PC-3 (cell line): ENCODE measurements at regions not wholly inside any gene's neighbourhood (a gene's known extent, or its start where the extent isn't known, plus 50 kb on each side); places are given as distances from the start of the nearest gene placed in this dataset.

Source experiments
- CTCF ChIP-seq: fragments of 300-600 bp; sonication (generic); conservative IDR thresholded peaks from 2 replicates; pipeline ENCODE4 v1.5.1; 2017; ENCODE audit warnings: antibody characterized with exemption, low read depth, mild to moderate bottlenecking, low read length
- EZH2 ChIP-seq: fragments of 300-600 bp; sonication (generic); IDR thresholded peaks from one replicate; pipeline ENCODE4 v1.6.1; 2017; ENCODE audit warnings: antibody characterized with exemption, mild to moderate bottlenecking, low read length; ENCODE audit not compliant: unreplicated experiment
- EZH2phosphoT487 ChIP-seq: fragments of 300-600 bp; sonication (generic); IDR thresholded peaks from 2 replicates; pipeline ENCODE4 v1.6.1; 2018; ENCODE audit warnings: mild to moderate bottlenecking, antibody characterized with exemption, low read length, borderline replicate concordance

GRCh38 chr7:152485826-152486225, 50.0 kb upstream of the KMT2C start:
- TF ChIP-seq CTCF, result no peak
- TF ChIP-seq EZH2, result no peak
- TF ChIP-seq EZH2phosphoT487, result no peak
